GM23248 (cell line): ENCODE measurements at regions not wholly inside any gene's neighbourhood (a gene's known extent, or its start where the extent isn't known, plus 50 kb on each side); places are given as distances from the start of the nearest gene placed in this dataset.

Experiments
- EZH2 ChIP-seq: fragments of 200-600 bp; sonication (generic); IDR thresholded peaks from 2 replicates; pipeline ENCODE4 v1.6.1; 2018; ENCODE audit warnings: antibody characterized with exemption, mild to moderate bottlenecking; ENCODE audit not compliant: insufficient read depth, poor library complexity, severe bottlenecking
- EZH2phosphoT487 ChIP-seq: fragments of 200-600 bp; sonication (generic); IDR thresholded peaks from 2 replicates; pipeline ENCODE4 v1.6.1; 2018; ENCODE audit warnings: antibody characterized with exemption, moderate library complexity, mild to moderate bottlenecking, low read depth; ENCODE audit not compliant: insufficient read depth

GRCh38 chr5:126366199-126366560 lies 57.0 kb upstream of the GRAMD2B start:
- TF ChIP-seq EZH2 (no peak), EZH2phosphoT487 (no peak)
